HEK293 (cell line): ENCODE measurements at regions not wholly inside any gene's neighbourhood (a gene's known extent, or its start where the extent isn't known, plus 50 kb on each side); places are given as distances from the start of the nearest gene placed in this dataset.

Source experiments
- HOXA7 ChIP-seq: sonication (generic); formaldehyde crosslinking; IDR thresholded peaks from 2 replicates; pipeline ENCODE4 v1.8.1; 2022; ENCODE audit warnings: missing genetic modification reagents, borderline replicate concordance
- MYNN ChIP-seq: fragments of 450-650 bp; formaldehyde crosslinking; IDR thresholded peaks from 2 replicates; pipeline ENCODE4 v1.5.1; 2016; ENCODE audit warnings: missing biosample characterization, missing genetic modification characterization, borderline replicate concordance
- ZBTB11 ChIP-seq: fragments of 450-650 bp; formaldehyde crosslinking; conservative IDR thresholded peaks from 2 replicates; pipeline ENCODE4 v1.5.1; 2016; ENCODE audit warnings: low read depth, missing biosample characterization, missing genetic modification characterization
- ZNF561 ChIP-seq: fragments of 450-650 bp; IDR thresholded peaks from 2 replicates; pipeline ENCODE4 v1.5.1; 2018; ENCODE audit warnings: missing biosample characterization, missing genetic modification characterization, borderline replicate concordance
- ZNF707 ChIP-seq: fragments of 450-650 bp; formaldehyde crosslinking; IDR thresholded peaks from 2 replicates; pipeline ENCODE4 v1.5.1; 2016; ENCODE audit warnings: missing biosample characterization, missing genetic modification characterization
- ZNF792 ChIP-seq: fragments of 450-650 bp; formaldehyde crosslinking; IDR thresholded peaks from 2 replicates; pipeline ENCODE4 v1.5.1; 2016; ENCODE audit warnings: missing biosample characterization, missing genetic modification characterization
- TF ChIP-seq, protein P1 (sequence below): fragments of 450-650 bp; formaldehyde crosslinking; IDR thresholded peaks from 2 replicates; pipeline ENCODE4 v1.5.1; 2016; ENCODE audit warnings: missing biosample characterization, missing genetic modification characterization

- no peak for TF ChIP-seq ZNF561
- no peak for TF ChIP-seq ZNF707 (tag by site-specific recombination)
- TF ChIP-seq, protein P1, sequence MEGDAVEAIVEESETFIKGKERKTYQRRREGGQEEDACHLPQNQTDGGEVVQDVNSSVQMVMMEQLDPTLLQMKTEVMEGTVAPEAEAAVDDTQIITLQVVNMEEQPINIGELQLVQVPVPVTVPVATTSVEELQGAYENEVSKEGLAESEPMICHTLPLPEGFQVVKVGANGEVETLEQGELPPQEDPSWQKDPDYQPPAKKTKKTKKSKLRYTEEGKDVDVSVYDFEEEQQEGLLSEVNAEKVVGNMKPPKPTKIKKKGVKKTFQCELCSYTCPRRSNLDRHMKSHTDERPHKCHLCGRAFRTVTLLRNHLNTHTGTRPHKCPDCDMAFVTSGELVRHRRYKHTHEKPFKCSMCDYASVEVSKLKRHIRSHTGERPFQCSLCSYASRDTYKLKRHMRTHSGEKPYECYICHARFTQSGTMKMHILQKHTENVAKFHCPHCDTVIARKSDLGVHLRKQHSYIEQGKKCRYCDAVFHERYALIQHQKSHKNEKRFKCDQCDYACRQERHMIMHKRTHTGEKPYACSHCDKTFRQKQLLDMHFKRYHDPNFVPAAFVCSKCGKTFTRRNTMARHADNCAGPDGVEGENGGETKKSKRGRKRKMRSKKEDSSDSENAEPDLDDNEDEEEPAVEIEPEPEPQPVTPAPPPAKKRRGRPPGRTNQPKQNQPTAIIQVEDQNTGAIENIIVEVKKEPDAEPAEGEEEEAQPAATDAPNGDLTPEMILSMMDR (tag by site-specific recombination) = no peak
- TF ChIP-seq HOXA7 (CRISPR knock-in tag) = no peak
- no peak for TF ChIP-seq ZBTB11 (tag by site-specific recombination)
- no peak for TF ChIP-seq ZNF792
- TF ChIP-seq MYNN (tag by site-specific recombination) = no peak
Measured at GRCh38 chr11:116689413-116690127, 83.2 kb downstream of the BUD13 start.
